WTC11 (cell line): ENCODE measurements at regions not wholly inside any gene's neighbourhood (a gene's known extent, or its start where the extent isn't known, plus 50 kb on each side); places are given as distances from the start of the nearest gene placed in this dataset.

Source experiments
- ARID4B ChIP-seq: sonication (generic); formaldehyde crosslinking; IDR thresholded peaks from 2 replicates; pipeline ENCODE4 v1.8.0; 2023; ENCODE audit warnings: missing genetic modification reagents, mild to moderate bottlenecking, borderline replicate concordance
- CREB1 ChIP-seq: sonication (generic); formaldehyde crosslinking; IDR thresholded peaks from 2 replicates; pipeline ENCODE4 v1.8.0; 2023; ENCODE audit warnings: mild to moderate bottlenecking, missing genetic modification reagents
- CREM ChIP-seq: sonication (generic); formaldehyde crosslinking; IDR thresholded peaks from 2 replicates; pipeline ENCODE4 v1.8.1; 2022; ENCODE audit warnings: mild to moderate bottlenecking, missing genetic modification reagents, moderate library complexity
- FOXJ3 ChIP-seq: sonication (generic); formaldehyde crosslinking; IDR thresholded peaks from 2 replicates; pipeline ENCODE4 v1.9.0; 2021; ENCODE audit warnings: missing genetic modification reagents, mild to moderate bottlenecking, borderline replicate concordance
- PREB ChIP-seq: sonication (generic); formaldehyde crosslinking; IDR thresholded peaks from 2 replicates; pipeline ENCODE4 v1.8.1; 2022; ENCODE audit warnings: mild to moderate bottlenecking, missing genetic modification reagents, moderate library complexity, borderline replicate concordance
- SMAD3 ChIP-seq: sonication (generic); formaldehyde crosslinking; IDR thresholded peaks from 2 replicates; pipeline ENCODE4 v1.8.0; 2022; ENCODE audit warnings: missing genetic modification reagents, mild to moderate bottlenecking, borderline replicate concordance
- TEAD1 ChIP-seq: sonication (generic); formaldehyde crosslinking; IDR thresholded peaks from 2 replicates; pipeline ENCODE4 v1.8.0; 2022; ENCODE audit warnings: mild to moderate bottlenecking, missing genetic modification reagents
- ZBTB21 ChIP-seq: sonication (generic); formaldehyde crosslinking; IDR thresholded peaks from 2 replicates; pipeline ENCODE4 v1.8.1; 2023; ENCODE audit warnings: mild to moderate bottlenecking, missing genetic modification reagents, borderline replicate concordance
- ZNF232 ChIP-seq: sonication (generic); formaldehyde crosslinking; IDR thresholded peaks from 2 replicates; pipeline ENCODE4 v1.8.0; 2022; ENCODE audit warnings: mild to moderate bottlenecking, missing genetic modification reagents
- ZNF263 ChIP-seq: sonication (generic); formaldehyde crosslinking; IDR thresholded peaks from 2 replicates; pipeline ENCODE4 v1.8.1; 2022; ENCODE audit warnings: low read depth, mild to moderate bottlenecking, moderate library complexity, missing genetic modification reagents
- ZNF317 ChIP-seq: sonication (generic); formaldehyde crosslinking; IDR thresholded peaks from 2 replicates; pipeline ENCODE4 v1.8.1; 2023; ENCODE audit warnings: low read depth, mild to moderate bottlenecking, moderate library complexity, missing genetic modification reagents, borderline replicate concordance
- ZNF416 ChIP-seq: fragments of 250-450 bp; sonication (Bioruptor Pico); IDR thresholded peaks from 2 replicates; pipeline ENCODE4 v1.9.0; 2021; ENCODE audit warnings: mild to moderate bottlenecking, inconsistent platforms
- TF ChIP-seq, protein P1 (sequence below): fragments of 200-600 bp; IDR thresholded peaks from 2 replicates; pipeline ENCODE4 v1.8.0; 2022; ENCODE audit warnings: antibody characterized with exemption

GRCh38 chr11:57071829-57072228 is 83.1 kb downstream of the OR5AK2 start:
- no peak for TF ChIP-seq TEAD1 (CRISPR knock-in tag)
- TF ChIP-seq CREM: no peak
- no peak for TF ChIP-seq ZNF416
- TF ChIP-seq, protein P1, sequence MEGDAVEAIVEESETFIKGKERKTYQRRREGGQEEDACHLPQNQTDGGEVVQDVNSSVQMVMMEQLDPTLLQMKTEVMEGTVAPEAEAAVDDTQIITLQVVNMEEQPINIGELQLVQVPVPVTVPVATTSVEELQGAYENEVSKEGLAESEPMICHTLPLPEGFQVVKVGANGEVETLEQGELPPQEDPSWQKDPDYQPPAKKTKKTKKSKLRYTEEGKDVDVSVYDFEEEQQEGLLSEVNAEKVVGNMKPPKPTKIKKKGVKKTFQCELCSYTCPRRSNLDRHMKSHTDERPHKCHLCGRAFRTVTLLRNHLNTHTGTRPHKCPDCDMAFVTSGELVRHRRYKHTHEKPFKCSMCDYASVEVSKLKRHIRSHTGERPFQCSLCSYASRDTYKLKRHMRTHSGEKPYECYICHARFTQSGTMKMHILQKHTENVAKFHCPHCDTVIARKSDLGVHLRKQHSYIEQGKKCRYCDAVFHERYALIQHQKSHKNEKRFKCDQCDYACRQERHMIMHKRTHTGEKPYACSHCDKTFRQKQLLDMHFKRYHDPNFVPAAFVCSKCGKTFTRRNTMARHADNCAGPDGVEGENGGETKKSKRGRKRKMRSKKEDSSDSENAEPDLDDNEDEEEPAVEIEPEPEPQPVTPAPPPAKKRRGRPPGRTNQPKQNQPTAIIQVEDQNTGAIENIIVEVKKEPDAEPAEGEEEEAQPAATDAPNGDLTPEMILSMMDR: no peak
- no peak for TF ChIP-seq SMAD3
- TF ChIP-seq PREB (CRISPR knock-in tag): no peak
- no peak for TF ChIP-seq FOXJ3 (CRISPR knock-in tag)
- no peak for TF ChIP-seq ARID4B (CRISPR knock-in tag)
- no peak for TF ChIP-seq ZNF317 (CRISPR knock-in tag)
- no peak for TF ChIP-seq ZBTB21 (CRISPR knock-in tag)
- TF ChIP-seq ZNF263 (CRISPR knock-in tag): no peak
- TF ChIP-seq ZNF232 (CRISPR knock-in tag): no peak
- no peak for TF ChIP-seq CREB1 (CRISPR knock-in tag)
